IPS-20b (cell line): ENCODE measurements at regions not wholly inside any gene's neighbourhood (a gene's known extent, or its start where the extent isn't known, plus 50 kb on each side); places are given as distances from the start of the nearest gene placed in this dataset.
"Not testable (repeated sequence)": the region's sequence is repeated elsewhere in the genome, so short reads cannot be mapped to it uniquely, and the experiment has no call there.

Experiments
- H3K27ac ChIP-seq: one replicate; pipeline ENCODE4 v1.5.1; 2013; ENCODE audit warnings: low read length
- H3K27me3 ChIP-seq: 2 replicates; pipeline ENCODE4 v1.6.1; 2013; ENCODE audit warnings: mild to moderate bottlenecking, low read length, inconsistent platforms; ENCODE audit not compliant: insufficient read depth
- H3K36me3 ChIP-seq: 2 replicates; pipeline ENCODE4 v1.6.1; 2013; ENCODE audit warnings: low read depth, mild to moderate bottlenecking, inconsistent platforms, low read length, moderate library complexity; ENCODE audit not compliant: insufficient read depth
- H3K4me1 ChIP-seq: 2 replicates; pipeline ENCODE4 v1.6.1; 2013; ENCODE audit warnings: mild to moderate bottlenecking, control low read depth, inconsistent platforms, low read length, moderate library complexity; ENCODE audit not compliant: insufficient read depth
- H3K4me3 ChIP-seq: 2 replicates; pipeline ENCODE4 v1.5.1; 2013; ENCODE audit warnings: mild to moderate bottlenecking, low read length, inconsistent platforms
- H3K9ac ChIP-seq: 2 replicates; pipeline ENCODE4 v1.6.1; 2013; ENCODE audit warnings: low read depth, mild to moderate bottlenecking, inconsistent platforms, low read length, moderate library complexity
- H3K9me3 ChIP-seq: 2 replicates; pipeline ENCODE4 v1.6.1; 2013; ENCODE audit warnings: mild to moderate bottlenecking, low read depth, low read length, inconsistent platforms; ENCODE audit not compliant: insufficient read depth

- H3K9ac ChIP-seq, H3K27ac ChIP-seq, H3K36me3 ChIP-seq, H3K27me3 ChIP-seq, H3K4me1 ChIP-seq, H3K4me3 ChIP-seq, H3K9me3 ChIP-seq: not testable (repeated sequence)
Measured at GRCh38 chr5:124526079-124526478, 220.4 kb downstream of the ZNF608 start.

GRCh38 chr5:124524552-124525232 is 221.7 kb downstream of the ZNF608 start:
- Histone ChIP-seq H3K27me3 (no peaks in the 10 kb centered on the region), H3K9ac (no peak overlapping the region), H3K4me1 (no peaks in the 10 kb centered on the region), H3K9me3 (no peaks in the 10 kb centered on the region), H3K27ac (no peak overlapping the region), H3K4me3 (no peak overlapping the region), H3K36me3 (no peaks in the 10 kb centered on the region)

GRCh38 chr5:124523897-124524296 is 222.5 kb downstream of the ZNF608 start:
- H3K9me3 ChIP-seq: no peaks in the 10 kb centered on the region
- H3K36me3 ChIP-seq: no peaks in the 10 kb centered on the region
- no peak overlapping the region for H3K27ac ChIP-seq
- H3K4me1 ChIP-seq: no peaks in the 10 kb centered on the region
- H3K27me3 ChIP-seq: no peaks in the 10 kb centered on the region
- H3K9ac ChIP-seq: no peak overlapping the region
- H3K4me3 ChIP-seq: no peak overlapping the region

- Histone ChIP-seq H3K27ac (no peak overlapping the region), H3K27me3 (no peaks in the 10 kb centered on the region), H3K4me3 (no peak overlapping the region), H3K9me3 (no peaks in the 10 kb centered on the region), H3K36me3 (no peaks in the 10 kb centered on the region), H3K9ac (no peak overlapping the region), H3K4me1 (no peaks in the 10 kb centered on the region)
Measured at GRCh38 chr5:124522992-124523391, 223.4 kb downstream of the ZNF608 start.

- Histone ChIP-seq H3K4me3 (no peak overlapping the region), H3K36me3 (no peaks in the 10 kb centered on the region), H3K27me3 (no peaks in the 10 kb centered on the region), H3K27ac (no peak overlapping the region), H3K4me1 (no peaks in the 10 kb centered on the region), H3K9me3 (no peaks in the 10 kb centered on the region), H3K9ac (no peak overlapping the region)
Measured at GRCh38 chr5:124521461-124522230, 224.8 kb downstream of the ZNF608 start.

- H3K27ac ChIP-seq: no peak overlapping the region
- H3K4me3 ChIP-seq: no peak overlapping the region
- H3K4me1 ChIP-seq: 0 out of 2 replicates have a peak, but pooled peaks cover 5% of the 10 kb centered on the region
- H3K9me3 ChIP-seq: no peaks in the 10 kb centered on the region
- no peaks in the 10 kb centered on the region for H3K27me3 ChIP-seq
- no peaks in the 10 kb centered on the region for H3K36me3 ChIP-seq
- no peak overlapping the region for H3K9ac ChIP-seq
Measured at GRCh38 chr5:124519396-124519795, 227.0 kb downstream of the ZNF608 start.

GRCh38 chr5:124516567-124516966 is 229.9 kb downstream of the ZNF608 start:
- Histone ChIP-seq H3K9me3 (no peaks in the 10 kb centered on the region), H3K9ac (no peak overlapping the region), H3K4me3 (no peak overlapping the region), H3K4me1 (0 out of 2 replicates have a peak, but pooled peaks cover 5% of the 10 kb centered on the region), H3K36me3 (no peaks in the 10 kb centered on the region), H3K27me3 (no peaks in the 10 kb centered on the region), H3K27ac (no peak overlapping the region)

- H3K9ac ChIP-seq: no peak overlapping the region
- H3K27me3 ChIP-seq: no peaks in the 10 kb centered on the region
- no peak overlapping the region for H3K27ac ChIP-seq
- no peaks in the 10 kb centered on the region for H3K36me3 ChIP-seq
- H3K4me3 ChIP-seq: no peak overlapping the region
- no peaks in the 10 kb centered on the region for H3K9me3 ChIP-seq
- H3K4me1 ChIP-seq: 0 out of 2 replicates have a peak, but pooled peaks cover 5% of the 10 kb centered on the region
Measured at GRCh38 chr5:124515497-124516245, 230.8 kb downstream of the ZNF608 start.

GRCh38 chr5:124514956-124515355 is 231.5 kb downstream of the ZNF608 start:
- H3K36me3 ChIP-seq: no peaks in the 10 kb centered on the region
- no peaks in the 10 kb centered on the region for H3K9me3 ChIP-seq
- 0 out of 2 replicates have a peak, but pooled peaks cover 5% of the 10 kb centered on the region for H3K4me1 ChIP-seq
- no peak overlapping the region for H3K27ac ChIP-seq
- no peaks in the 10 kb centered on the region for H3K27me3 ChIP-seq
- H3K4me3 ChIP-seq: no peak overlapping the region
- no peak overlapping the region for H3K9ac ChIP-seq

- Histone ChIP-seq H3K4me3 (no peak overlapping the region), H3K27me3 (no peaks in the 10 kb centered on the region), H3K36me3 (no peaks in the 10 kb centered on the region), H3K4me1 (0 out of 2 replicates have a peak, but pooled peaks cover 5% of the 10 kb centered on the region), H3K9ac (no peak overlapping the region), H3K9me3 (no peaks in the 10 kb centered on the region), H3K27ac (no peak overlapping the region)
Measured at GRCh38 chr5:124512952-124513632, 233.3 kb downstream of the ZNF608 start.

- Histone ChIP-seq H3K27me3 (no peaks in the 10 kb centered on the region), H3K36me3 (no peaks in the 10 kb centered on the region), H3K27ac (no peak overlapping the region), H3K9me3 (no peaks in the 10 kb centered on the region), H3K4me3 (no peak overlapping the region), H3K9ac (no peak overlapping the region), H3K4me1 (0 out of 2 replicates have a peak, but pooled peaks cover 5% of the 10 kb centered on the region)
Measured at GRCh38 chr5:124512236-124512635, 234.2 kb downstream of the ZNF608 start.
